Mesenchymal stem cell (in vitro differentiated cells and primary cell): ENCODE measurements at regions not wholly inside any gene's neighbourhood (a gene's known extent, or its start where the extent isn't known, plus 50 kb on each side); places are given as distances from the start of the nearest gene placed in this dataset.

Source experiments
- DNase-seq: peaks from one replicate; pipeline ENCODE4 v3.0.0-alpha.2; 2013
- H2AFZ ChIP-seq: one replicate; pipeline ENCODE4 v1.6.1; 2013; ENCODE audit warnings: low read depth, mild to moderate bottlenecking, control low read depth, inconsistent platforms, low read length, moderate library complexity
- H2AK5ac ChIP-seq: 2 replicates; pipeline ENCODE4 v1.6.1; 2013; ENCODE audit warnings: low read length, moderate library complexity, mild to moderate bottlenecking, inconsistent platforms; ENCODE audit not compliant: severe bottlenecking
- H2BK120ac ChIP-seq: one replicate; pipeline ENCODE4 v1.6.1; 2013; ENCODE audit warnings: low read depth, mild to moderate bottlenecking, inconsistent platforms, low read length, moderate library complexity
- H2BK12ac ChIP-seq, 2 experiments: one replicate each; pipeline ENCODE4 v1.6.1; 2013; ENCODE audit warnings: inconsistent platforms in 2 of 2, low read length in 2 of 2, mild to moderate bottlenecking in 2 of 2, moderate library complexity in 2 of 2, control low read depth in 1 of 2
- H2BK15ac ChIP-seq: one replicate; pipeline ENCODE4 v1.6.1; 2013; ENCODE audit warnings: mild to moderate bottlenecking, low read depth, inconsistent platforms; ENCODE audit not compliant: poor library complexity, severe bottlenecking
- H2BK5ac ChIP-seq: 2 replicates; pipeline ENCODE4 v1.6.1; 2013; ENCODE audit warnings: low read depth, mild to moderate bottlenecking, low read length, control low read depth, inconsistent platforms; ENCODE audit not compliant: poor library complexity, severe bottlenecking
- H3K14ac ChIP-seq, 2 experiments: one replicate each; pipeline ENCODE4 v1.6.1; 2013; ENCODE audit warnings: inconsistent platforms in 2 of 2, low read length in 2 of 2, control low read depth in 1 of 2, mild to moderate bottlenecking in 1 of 2, moderate library complexity in 1 of 2
- H3K18ac ChIP-seq, 2 experiments: one replicate each; pipeline ENCODE4 v1.6.1; 2013; ENCODE audit warnings: inconsistent platforms in 2 of 2, low read length in 2 of 2, control low read depth in 1 of 2, low read depth in 1 of 2, mild to moderate bottlenecking in 1 of 2
- H3K23ac ChIP-seq, 2 experiments: one replicate each; pipeline ENCODE4 v1.6.1; 2013; ENCODE audit warnings: inconsistent platforms in 2 of 2, low read length in 2 of 2, mild to moderate bottlenecking in 2 of 2, moderate library complexity in 2 of 2, control low read depth in 1 of 2
- H3K27ac ChIP-seq: 2 replicates; pipeline ENCODE4 v1.5.1; 2013; ENCODE audit warnings: mild to moderate bottlenecking, moderate library complexity, low read length, control low read depth, inconsistent platforms; ENCODE audit not compliant: poor library complexity, severe bottlenecking
- H3K27me3 ChIP-seq, 2 experiments: 2 replicates each; pipeline versions ENCODE4 v1.6.1 to v1.7.0; 2013; ENCODE audit warnings: low read length in 2 of 2, mild to moderate bottlenecking in 2 of 2, moderate library complexity in 2 of 2, control low read depth in 1 of 2, inconsistent platforms in 1 of 2; ENCODE audit not compliant: control insufficient read depth in 1 of 2, insufficient read depth in 1 of 2
- H3K36me3 ChIP-seq, 2 experiments: 2 replicates each; pipeline versions ENCODE4 v1.6.1 to v1.7.0; 2013; ENCODE audit warnings: low read length in 2 of 2, control low read depth in 1 of 2, inconsistent platforms in 1 of 2, low read depth in 1 of 2, mild to moderate bottlenecking in 1 of 2; ENCODE audit not compliant: insufficient read depth in 2 of 2, control insufficient read depth in 1 of 2
- H3K4ac ChIP-seq, 2 experiments: one replicate each; pipeline ENCODE4 v1.6.1; 2013; ENCODE audit warnings: inconsistent platforms in 2 of 2, low read length in 2 of 2, mild to moderate bottlenecking in 2 of 2, moderate library complexity in 2 of 2, control low read depth in 1 of 2, low read depth in 1 of 2
- H3K4me1 ChIP-seq: 2 replicates; pipeline ENCODE4 v1.6.1; 2013; ENCODE audit warnings: low read depth, low read length, control low read depth; ENCODE audit not compliant: control insufficient read depth, insufficient read depth
- H3K4me2 ChIP-seq: 2 replicates; pipeline ENCODE4 v1.6.1; 2013; ENCODE audit warnings: low read length, mild to moderate bottlenecking, inconsistent platforms; ENCODE audit not compliant: poor library complexity, severe bottlenecking
- H3K4me3 ChIP-seq, 2 experiments: 2 replicates each; pipeline versions ENCODE4 v1.5.1 to v1.7.0; 2013; ENCODE audit warnings: low read length in 2 of 2, mild to moderate bottlenecking in 2 of 2, control low read depth in 1 of 2, low read depth in 1 of 2; ENCODE audit not compliant: insufficient read depth in 1 of 2
- H3K79me1 ChIP-seq: replicated peaks from 2 replicates; pipeline ENCODE4 v1.6.1; 2013; ENCODE audit warnings: mild to moderate bottlenecking, control low read depth, low read length, inconsistent platforms; ENCODE audit not compliant: poor library complexity, severe bottlenecking
- H3K9ac ChIP-seq: 2 replicates; pipeline ENCODE4 v1.7.0; 2013; ENCODE audit warnings: mild to moderate bottlenecking, low read length, moderate library complexity
- H3K9me3 ChIP-seq: 2 replicates; pipeline ENCODE4 v1.7.0; 2013; ENCODE audit warnings: mild to moderate bottlenecking, low read length; ENCODE audit not compliant: control insufficient read depth
- H4K8ac ChIP-seq: one replicate; pipeline ENCODE4 v1.6.1; 2013; ENCODE audit warnings: inconsistent platforms, mild to moderate bottlenecking, low read length, moderate library complexity
- H4K91ac ChIP-seq: one replicate; pipeline ENCODE4 v1.6.1; 2013; ENCODE audit warnings: mild to moderate bottlenecking, low read length, inconsistent platforms
- WGBS: methylation state at CpG from one replicate; pipeline ENCODE4 v1.1.7; 2013; ENCODE audit warnings: mixed read lengths; 5-methylcytosine and 5-hydroxymethylcytosine counted together

GRCh38 chr13:112003941-112004340 is 63.0 kb upstream of the SOX1 start:
- Histone ChIP-seq H3K14ac (no peak overlapping the region), H3K4me3 (no peak overlapping the region), H2AFZ (no peak overlapping the region), H2AK5ac (no peak overlapping the region), H4K91ac (no peak overlapping the region), H2BK12ac (no peak overlapping the region), H3K27me3 (no peaks in the 10 kb centered on the region), H3K9me3 (peaks cover 17% of the 10 kb centered on the region), H3K27ac (no peak overlapping the region), H3K4me1 (no peaks in the 10 kb centered on the region), H3K18ac (no peak overlapping the region), H2BK5ac (no peak overlapping the region), H3K4ac (no peak overlapping the region), H3K36me3 (no peaks in the 10 kb centered on the region), H2BK120ac (no peak overlapping the region), H3K4me2 (no peak overlapping the region), H3K23ac (no peak overlapping the region), H3K79me1 (no peaks in the 10 kb centered on the region), H4K8ac (no peak overlapping the region), H3K9ac (no peak overlapping the region), H2BK15ac (no peak overlapping the region)
- WGBS, result 64% methylated on average over 2 of the region's 3 CpGs
- DNase-seq, result no peak

DNA sequence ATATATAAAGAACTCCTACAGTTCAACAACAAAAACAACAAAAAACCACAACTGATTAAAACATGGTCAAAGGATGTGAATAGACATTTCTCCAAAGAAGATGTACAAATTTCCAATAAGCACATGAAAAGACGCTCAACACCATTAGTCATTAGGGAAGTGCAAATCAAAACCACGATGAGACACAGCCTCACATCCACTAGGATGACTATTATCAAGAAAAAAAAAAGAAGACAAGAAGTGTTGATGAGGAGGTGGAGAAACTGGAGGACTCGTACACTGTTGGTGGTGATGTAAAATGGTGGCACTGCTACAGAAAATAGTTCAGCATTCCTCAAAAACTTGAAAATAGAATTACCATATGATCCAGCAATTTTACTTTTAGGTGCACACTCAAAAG is 61.0 kb upstream of the SOX1 start:
- peaks cover 17% of the 10 kb centered on the region for H3K9me3 ChIP-seq
- H2BK12ac ChIP-seq, result no peak overlapping the region
- H3K18ac ChIP-seq, result no peak overlapping the region
- H4K8ac ChIP-seq, result no peak overlapping the region
- H3K14ac ChIP-seq, result no peak overlapping the region
- H4K91ac ChIP-seq, result no peak overlapping the region
- H3K36me3 ChIP-seq, result no peaks in the 10 kb centered on the region
- no peak overlapping the region for H3K9ac ChIP-seq
- H2BK5ac ChIP-seq, result no peak overlapping the region
- no peak overlapping the region for H3K4ac ChIP-seq
- no peak overlapping the region for H3K4me2 ChIP-seq
- H3K79me1 ChIP-seq, result no peaks in the 10 kb centered on the region
- no peak overlapping the region for H2BK120ac ChIP-seq
- H2AFZ ChIP-seq, result no peak overlapping the region
- DNase-seq, result no peak
- no peaks in the 10 kb centered on the region for H3K27me3 ChIP-seq
- H3K4me3 ChIP-seq, result no peak overlapping the region
- no CpG with 5 or more reads among the region's 3 CpGs for WGBS
- H2AK5ac ChIP-seq, result no peak overlapping the region
- no peak overlapping the region for H3K23ac ChIP-seq
- H3K4me1 ChIP-seq, result no peaks in the 10 kb centered on the region
- H2BK15ac ChIP-seq, result no peak overlapping the region
- H3K27ac ChIP-seq, result no peak overlapping the region

- Histone ChIP-seq H2AK5ac (no peak overlapping the region), H3K27ac (no peak overlapping the region), H2BK15ac (no peak overlapping the region), H3K4me3 (no peak overlapping the region), H3K4me2 (no peak overlapping the region), H3K36me3 (no peaks in the 10 kb centered on the region), H3K18ac (no peak overlapping the region), H3K14ac (no peak overlapping the region), H3K4ac (no peak overlapping the region), H2BK5ac (no peak overlapping the region), H2BK12ac (no peak overlapping the region), H4K91ac (no peak overlapping the region), H3K9ac (no peak overlapping the region), H4K8ac (no peak overlapping the region), H2BK120ac (no peak overlapping the region), H3K23ac (no peak overlapping the region), H2AFZ (no peak overlapping the region), H3K79me1 (no peaks in the 10 kb centered on the region), H3K9me3 (peaks cover 17% of the 10 kb centered on the region), H3K4me1 (no peaks in the 10 kb centered on the region), H3K27me3 (no peaks in the 10 kb centered on the region)
- no peak for DNase-seq
- WGBS, result 85% methylated on average over 9 of the region's 9 CpGs
Observed at GRCh38 chr13:112007191-112007590, 59.8 kb upstream of the SOX1 start.

DNA sequence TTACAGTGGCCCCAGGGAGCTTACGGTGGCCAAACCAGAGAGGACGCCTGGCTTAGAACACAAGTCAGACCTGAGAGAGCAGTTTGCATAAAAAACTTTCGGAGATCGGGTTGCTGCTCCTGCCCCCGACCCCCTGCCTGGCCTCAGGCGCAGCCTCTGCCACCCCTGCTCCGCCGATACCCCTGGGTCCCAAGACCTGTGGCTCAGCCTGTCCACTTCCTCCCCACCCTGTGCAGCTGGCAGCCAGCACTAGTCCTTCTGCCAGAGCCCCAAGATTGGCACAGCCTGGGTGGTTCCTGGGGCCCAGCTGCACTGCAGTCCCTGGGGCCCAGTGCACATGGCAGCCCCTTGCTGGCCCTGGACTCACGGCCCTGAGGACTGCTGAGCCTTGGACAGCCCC is 56.2 kb upstream of the SOX1 start:
- H2AK5ac ChIP-seq, result no peak overlapping the region
- no peaks in the 10 kb centered on the region for H3K27me3 ChIP-seq
- H3K18ac ChIP-seq, result no peak overlapping the region
- H3K23ac ChIP-seq, result no peak overlapping the region
- H4K8ac ChIP-seq, result peak overlapping the region; percentile 16
- no peak overlapping the region for H2BK12ac ChIP-seq
- H3K79me1 ChIP-seq, result no peaks in the 10 kb centered on the region
- no peak overlapping the region for H3K9ac ChIP-seq
- H3K4me2 ChIP-seq, result no peak overlapping the region
- no peak overlapping the region for H3K14ac ChIP-seq
- H3K9me3 ChIP-seq, result peaks cover 18% of the 10 kb centered on the region
- no peak overlapping the region for H2BK120ac ChIP-seq
- no peak overlapping the region for H2BK5ac ChIP-seq
- no peak overlapping the region for H3K4me3 ChIP-seq
- H2AFZ ChIP-seq, result no peak overlapping the region
- H3K36me3 ChIP-seq, result no peaks in the 10 kb centered on the region
- WGBS, result 86% methylated on average over 9 of the region's 9 CpGs
- H3K27ac ChIP-seq, result no peak overlapping the region
- H3K4ac ChIP-seq, result no peak overlapping the region
- DNase-seq, result no peak
- no peaks in the 10 kb centered on the region for H3K4me1 ChIP-seq
- H4K91ac ChIP-seq, result no peak overlapping the region
- H2BK15ac ChIP-seq, result no peak overlapping the region
